MM.1S (cell line): ENCODE measurements at regions not wholly inside any gene's neighbourhood (a gene's known extent, or its start where the extent isn't known, plus 50 kb on each side); places are given as distances from the start of the nearest gene placed in this dataset.

Experiments
- EZH2 ChIP-seq: fragments of 300-600 bp; sonication (generic); optimal IDR thresholded peaks from 2 replicates; pipeline ENCODE3; 2017; ENCODE audit warnings: low read depth, mild to moderate bottlenecking, antibody characterized with exemption, low read length, mixed read lengths
- EZH2phosphoT487 ChIP-seq: fragments of 300-600 bp; sonication (generic); IDR thresholded peaks from 2 replicates; pipeline ENCODE4 v1.6.1; 2018; ENCODE audit warnings: antibody characterized with exemption, low read length
- TF ChIP-seq, protein P1 (sequence below): fragments of 300-600 bp; sonication (generic); IDR thresholded peaks from 2 replicates; pipeline ENCODE4 v1.5.1; 2016; ENCODE audit warnings: antibody characterized with exemption, low read length, mixed read lengths

DNA sequence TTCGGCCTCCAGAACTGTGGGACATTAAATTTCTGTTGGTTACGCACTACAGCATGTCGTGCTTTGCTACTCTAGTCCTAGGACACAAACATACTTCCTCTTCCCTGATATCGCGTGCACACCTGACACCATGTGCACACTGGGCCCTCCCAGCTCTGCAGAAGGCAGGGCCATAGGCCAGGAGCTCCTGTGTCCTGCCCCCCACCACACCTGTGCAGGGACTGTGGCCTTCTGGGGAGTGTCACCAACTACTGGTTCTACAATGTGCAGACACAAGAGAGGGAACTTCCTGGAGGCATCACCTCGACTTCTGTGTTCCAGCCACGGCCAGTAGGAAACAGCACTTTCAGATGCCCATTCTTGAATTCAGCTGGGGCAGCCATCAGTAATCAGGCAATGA, 646.4 kb upstream of the MGMT start:
- TF ChIP-seq, protein P1, sequence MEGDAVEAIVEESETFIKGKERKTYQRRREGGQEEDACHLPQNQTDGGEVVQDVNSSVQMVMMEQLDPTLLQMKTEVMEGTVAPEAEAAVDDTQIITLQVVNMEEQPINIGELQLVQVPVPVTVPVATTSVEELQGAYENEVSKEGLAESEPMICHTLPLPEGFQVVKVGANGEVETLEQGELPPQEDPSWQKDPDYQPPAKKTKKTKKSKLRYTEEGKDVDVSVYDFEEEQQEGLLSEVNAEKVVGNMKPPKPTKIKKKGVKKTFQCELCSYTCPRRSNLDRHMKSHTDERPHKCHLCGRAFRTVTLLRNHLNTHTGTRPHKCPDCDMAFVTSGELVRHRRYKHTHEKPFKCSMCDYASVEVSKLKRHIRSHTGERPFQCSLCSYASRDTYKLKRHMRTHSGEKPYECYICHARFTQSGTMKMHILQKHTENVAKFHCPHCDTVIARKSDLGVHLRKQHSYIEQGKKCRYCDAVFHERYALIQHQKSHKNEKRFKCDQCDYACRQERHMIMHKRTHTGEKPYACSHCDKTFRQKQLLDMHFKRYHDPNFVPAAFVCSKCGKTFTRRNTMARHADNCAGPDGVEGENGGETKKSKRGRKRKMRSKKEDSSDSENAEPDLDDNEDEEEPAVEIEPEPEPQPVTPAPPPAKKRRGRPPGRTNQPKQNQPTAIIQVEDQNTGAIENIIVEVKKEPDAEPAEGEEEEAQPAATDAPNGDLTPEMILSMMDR, result no peak
- TF ChIP-seq EZH2 (no peak), EZH2phosphoT487 (no peak)
